Osteocyte (in vitro differentiated cells): ENCODE measurements at regions not wholly inside any gene's neighbourhood (a gene's known extent, or its start where the extent isn't known, plus 50 kb on each side); places are given as distances from the start of the nearest gene placed in this dataset.

Experiments used
- DNase-seq: peaks from one replicate; pipeline ENCODE4 v3.0.0; 2021; ENCODE audit warnings: mixed read lengths; ENCODE audit not compliant: unreplicated experiment; ENCODE audit errors: extremely low spot score
- H3K27ac Mint-ChIP-seq: one replicate; pipeline ENCODE4 v1.8.0; 2021; ENCODE audit warnings: mild to moderate bottlenecking, mixed read lengths; ENCODE audit not compliant: unreplicated experiment
- H3K27me3 Mint-ChIP-seq: one replicate; pipeline ENCODE4 v1.8.0; 2021; ENCODE audit warnings: mixed read lengths; ENCODE audit not compliant: unreplicated experiment
- H3K36me3 Mint-ChIP-seq: one replicate; pipeline ENCODE4 v1.8.0; 2021; ENCODE audit warnings: mixed read lengths; ENCODE audit not compliant: unreplicated experiment
- H3K4me1 Mint-ChIP-seq: one replicate; pipeline ENCODE4 v1.8.0; 2021; ENCODE audit warnings: mixed read lengths; ENCODE audit not compliant: unreplicated experiment
- H3K4me3 Mint-ChIP-seq: one replicate; pipeline ENCODE4 v1.8.0; 2021; ENCODE audit warnings: mild to moderate bottlenecking, moderate library complexity, mixed read lengths; ENCODE audit not compliant: unreplicated experiment
- H3K9me3 Mint-ChIP-seq: one replicate; pipeline ENCODE4 v1.8.0; 2021; ENCODE audit warnings: mixed read lengths; ENCODE audit not compliant: unreplicated experiment
- CTCF ChIP-seq: fragments of 200-600 bp; sonication (generic); IDR thresholded peaks from 2 replicates; pipeline ENCODE4 v1.5.0; 2021; ENCODE audit warnings: antibody characterized with exemption, mild to moderate bottlenecking, moderate library complexity

GRCh38 chr1:191702124-191702523, 456.1 kb upstream of the RGS18 start:
- no peaks in the 10 kb centered on the region for H3K9me3 Mint-ChIP-seq
- H3K4me3 Mint-ChIP-seq = no peak overlapping the region
- no peak overlapping the region for H3K27ac Mint-ChIP-seq
- DNase-seq = no peak
- TF ChIP-seq CTCF = no peak
- H3K27me3 Mint-ChIP-seq = no peaks in the 10 kb centered on the region
- peaks cover 2% of the 10 kb centered on the region for H3K4me1 Mint-ChIP-seq
- no peaks in the 10 kb centered on the region for H3K36me3 Mint-ChIP-seq

- Mint-ChIP-seq H3K27ac (no peak overlapping the region), H3K27me3 (no peaks in the 10 kb centered on the region), H3K4me3 (no peak overlapping the region), H3K36me3 (no peaks in the 10 kb centered on the region), H3K4me1 (peaks cover under 1% of the 10 kb centered on the region), H3K9me3 (no peaks in the 10 kb centered on the region)
- no peak for DNase-seq
- no peak for TF ChIP-seq CTCF
These were observed 451.0 kb upstream of the RGS18 start for GRCh38 chr1:191707288-191707687.

GRCh38 chr1:191709215-191709614, 449.0 kb upstream of the RGS18 start:
- no peak overlapping the region for H3K27ac Mint-ChIP-seq
- no peak for DNase-seq
- no peaks in the 10 kb centered on the region for H3K9me3 Mint-ChIP-seq
- no peaks in the 10 kb centered on the region for H3K4me1 Mint-ChIP-seq
- no peak overlapping the region for H3K4me3 Mint-ChIP-seq
- no peaks in the 10 kb centered on the region for H3K36me3 Mint-ChIP-seq
- no peaks in the 10 kb centered on the region for H3K27me3 Mint-ChIP-seq
- TF ChIP-seq CTCF = no peak

- no peaks in the 10 kb centered on the region for H3K9me3 Mint-ChIP-seq
- no peaks in the 10 kb centered on the region for H3K27me3 Mint-ChIP-seq
- no peak overlapping the region for H3K4me3 Mint-ChIP-seq
- no peaks in the 10 kb centered on the region for H3K4me1 Mint-ChIP-seq
- no peak for DNase-seq
- no peaks in the 10 kb centered on the region for H3K36me3 Mint-ChIP-seq
- TF ChIP-seq CTCF = no peak
- no peak overlapping the region for H3K27ac Mint-ChIP-seq
These were observed 446.3 kb upstream of the RGS18 start for GRCh38 chr1:191711961-191712360.

GRCh38 chr1:191714845-191715244, 443.4 kb upstream of the RGS18 start:
- DNase-seq = no peak
- Mint-ChIP-seq H3K4me3 (no peak overlapping the region), H3K27me3 (no peaks in the 10 kb centered on the region), H3K36me3 (no peaks in the 10 kb centered on the region), H3K9me3 (peaks cover 2% of the 10 kb centered on the region), H3K4me1 (peaks cover 2% of the 10 kb centered on the region), H3K27ac (no peak overlapping the region)
- no peak for TF ChIP-seq CTCF
